ENCODE measurements at regions not wholly inside any gene's neighbourhood (a gene's known extent, or its start where the extent isn't known, plus 50 kb on each side); places are given as distances from the start of the nearest gene placed in this dataset.

DNA sequence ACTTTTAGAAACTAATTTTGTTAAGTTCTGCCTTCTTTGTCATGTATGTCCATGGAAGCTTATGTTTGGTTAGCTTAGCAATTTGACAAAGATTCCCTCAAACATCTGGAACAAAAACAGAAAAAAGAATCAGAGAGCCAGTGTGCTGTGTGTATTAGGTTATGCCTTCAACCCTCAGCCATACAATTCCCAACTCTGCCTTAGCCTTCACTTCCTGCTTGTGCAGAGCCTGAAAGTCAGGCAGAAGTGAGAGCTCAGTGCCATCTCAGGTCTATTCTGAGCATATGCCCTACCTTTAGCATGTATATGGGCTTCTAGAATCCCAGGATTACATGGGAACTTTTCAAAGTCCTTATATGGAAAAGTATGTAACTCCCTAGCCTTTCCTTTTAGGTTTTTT lies 58.2 kb upstream of the STOX2 start:
- ATAC-seq (ENCODE audit: low read depth) (no peak), DNase-seq (no peak)
- H2AFZ ChIP-seq (replicated peaks; ENCODE audit: low read length, poor library complexity) = no peak overlapping the region
- no peak overlapping the region for H3K4me3 ChIP-seq (ENCODE audit: insufficient read depth, low read depth, low read length)
- H3K4ac ChIP-seq (ENCODE audit: low read depth, low read length) = no peak overlapping the region
- dilution Hi-C loops (cut with HindIII; ENCODE audit: low sequenced_read_pairs, unreplicated experiment) = no loop called here
- no peak overlapping the region for H2BK5ac ChIP-seq (ENCODE audit: low read depth, low read length, poor library complexity, severe bottlenecking)
- H3K9me1 ChIP-seq (ENCODE audit: insufficient read depth, low read length) = no peaks in the 10 kb centered on the region
- no peak overlapping the region for H4K91ac ChIP-seq (ENCODE audit: insufficient read depth, low read depth, low read length)
- no peaks in the 10 kb centered on the region for H4K20me1 ChIP-seq (ENCODE audit: insufficient read depth, low read length)
- no peak for TF ChIP-seq NFE2L2 (IDR thresholded peaks at IDR 0.05; ENCODE audit: low read depth, low read length)
- no peak for TF ChIP-seq MAZ (IDR thresholded peaks at IDR 0.05; ENCODE audit: borderline replicate concordance, low read depth, low read length)
- no peak for TF ChIP-seq RAD21 (IDR thresholded peaks at IDR 0.05; ENCODE audit: low read length)
- TF ChIP-seq SMC3 (IDR thresholded peaks at IDR 0.05; ENCODE audit: low read depth, low read length) = no peak
- TF ChIP-seq, protein P1, sequence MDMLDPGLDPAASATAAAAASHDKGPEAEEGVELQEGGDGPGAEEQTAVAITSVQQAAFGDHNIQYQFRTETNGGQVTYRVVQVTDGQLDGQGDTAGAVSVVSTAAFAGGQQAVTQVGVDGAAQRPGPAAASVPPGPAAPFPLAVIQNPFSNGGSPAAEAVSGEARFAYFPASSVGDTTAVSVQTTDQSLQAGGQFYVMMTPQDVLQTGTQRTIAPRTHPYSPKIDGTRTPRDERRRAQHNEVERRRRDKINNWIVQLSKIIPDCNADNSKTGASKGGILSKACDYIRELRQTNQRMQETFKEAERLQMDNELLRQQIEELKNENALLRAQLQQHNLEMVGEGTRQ (IDR thresholded peaks at IDR 0.05; ENCODE audit: low read depth, low read length) = no peak
- no peak for TF ChIP-seq POLR2A (IDR thresholded peaks at IDR 0.05; ENCODE audit: low read depth, low read length)
- no peak for TF ChIP-seq RFX5 (IDR thresholded peaks at IDR 0.05; ENCODE audit: low read depth, low read length)
- no peak for TF ChIP-seq MXI1 (IDR thresholded peaks at IDR 0.05; ENCODE audit: borderline replicate concordance, low read depth, low read length)
- TF ChIP-seq ELK1 (IDR thresholded peaks at IDR 0.05; ENCODE audit: borderline replicate concordance, low read depth, low read length) = no peak
- TF ChIP-seq BHLHE40 (IDR thresholded peaks at IDR 0.05; ENCODE audit: low read depth, low read length) = no peak
- TF ChIP-seq, protein P2, sequence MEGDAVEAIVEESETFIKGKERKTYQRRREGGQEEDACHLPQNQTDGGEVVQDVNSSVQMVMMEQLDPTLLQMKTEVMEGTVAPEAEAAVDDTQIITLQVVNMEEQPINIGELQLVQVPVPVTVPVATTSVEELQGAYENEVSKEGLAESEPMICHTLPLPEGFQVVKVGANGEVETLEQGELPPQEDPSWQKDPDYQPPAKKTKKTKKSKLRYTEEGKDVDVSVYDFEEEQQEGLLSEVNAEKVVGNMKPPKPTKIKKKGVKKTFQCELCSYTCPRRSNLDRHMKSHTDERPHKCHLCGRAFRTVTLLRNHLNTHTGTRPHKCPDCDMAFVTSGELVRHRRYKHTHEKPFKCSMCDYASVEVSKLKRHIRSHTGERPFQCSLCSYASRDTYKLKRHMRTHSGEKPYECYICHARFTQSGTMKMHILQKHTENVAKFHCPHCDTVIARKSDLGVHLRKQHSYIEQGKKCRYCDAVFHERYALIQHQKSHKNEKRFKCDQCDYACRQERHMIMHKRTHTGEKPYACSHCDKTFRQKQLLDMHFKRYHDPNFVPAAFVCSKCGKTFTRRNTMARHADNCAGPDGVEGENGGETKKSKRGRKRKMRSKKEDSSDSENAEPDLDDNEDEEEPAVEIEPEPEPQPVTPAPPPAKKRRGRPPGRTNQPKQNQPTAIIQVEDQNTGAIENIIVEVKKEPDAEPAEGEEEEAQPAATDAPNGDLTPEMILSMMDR (conservative IDR thresholded peaks at IDR 0.05; ENCODE audit: low read depth, low read length) = no peak
- TF ChIP-seq CEBPB (IDR thresholded peaks at IDR 0.05; ENCODE audit: low read depth, low read length) = no peak
- no peak for TF ChIP-seq CHD1 (IDR thresholded peaks at IDR 0.05; ENCODE audit: low read depth, low read length)
- no peak for TF ChIP-seq MAFK (IDR thresholded peaks at IDR 0.05; ENCODE audit: low read depth, low read length)
- TF ChIP-seq FOS (IDR thresholded peaks at IDR 0.05; ENCODE audit: low read depth, low read length) = no peak
- TF ChIP-seq RCOR1 (IDR thresholded peaks at IDR 0.05; ENCODE audit: insufficient replicate concordance, low read length) = no peak
- H4K8ac ChIP-seq (ENCODE audit: low read depth in 2 of 2, low read length in 2 of 2) = no peak overlapping the region
- intact Hi-C loops (cut with micrococcal nuclease) = loop anchor here (10.0 kb wide), 1 partner anchor 138 kb away; no protein-coding TSS in a partner anchor
- in situ Hi-C loops (cut with MboI; ENCODE audit: low sequenced_read_pairs) = no loop called here
- H3K23ac ChIP-seq (ENCODE audit: low read depth, low read length) = no peak overlapping the region
- H3K27ac ChIP-seq (ENCODE audit: insufficient read depth, low read length) = no peak overlapping the region
- no peaks in the 10 kb centered on the region for H3K36me3 ChIP-seq (ENCODE audit: control insufficient read depth, insufficient read depth, low read length)
- no peak overlapping the region for H2AK9ac ChIP-seq (replicated peaks; ENCODE audit: low read depth, low read length, poor library complexity)
- POLR2A ChIA-PET (ENCODE audit: unreplicated experiment) = no interaction called here
- H3K27me3 ChIP-seq (ENCODE audit: control insufficient read depth, insufficient read depth, low read length) = peaks cover 2% of the 10 kb centered on the region; the same call in 1 of the 2 replicates
- H3K79me1 ChIP-seq (ENCODE audit: low read depth in 1 of 2, low read length in 2 of 2) = no peaks in the 10 kb centered on the region
- BruUV-seq (replicated peaks) = no TSS peak
- H2AK5ac ChIP-seq (ENCODE audit: low read depth, low read length) = no peak overlapping the region
- no peak overlapping the region for H3K18ac ChIP-seq (ENCODE audit: low read depth, low read length)
- no peaks in the 10 kb centered on the region; the same call in 1 of the 2 replicates for H3K4me1 ChIP-seq (ENCODE audit: control insufficient read depth, insufficient read depth, low read length)
- no peak overlapping the region for H3K14ac ChIP-seq (replicated peaks; ENCODE audit: low read depth, low read length)
- H2BK15ac ChIP-seq (ENCODE audit: low read depth, low read length) = no peak overlapping the region
- H3K9me3 ChIP-seq (ENCODE audit: control insufficient read depth, insufficient read depth, low read length) = peaks cover 6% of the 10 kb centered on the region; the same call in 1 of the 2 replicates
- no peak overlapping the region for H4K5ac ChIP-seq (ENCODE audit: low read depth, low read length)
- H2BK120ac ChIP-seq (ENCODE audit: low read depth, low read length) = no peak overlapping the region
- H2BK20ac ChIP-seq (ENCODE audit: low read depth, low read length) = no peak overlapping the region
- H3K9ac ChIP-seq (ENCODE audit: low read depth, low read length) = no peak overlapping the region
- CTCF ChIA-PET = no interaction called here
- no peak overlapping the region for H3K4me2 ChIP-seq (ENCODE audit: low read depth, low read length)
- no peak overlapping the region for H3K56ac ChIP-seq (ENCODE audit: extremely low read depth, insufficient read depth, low read length)
